ENCODE measurements at regions not wholly inside any gene's neighbourhood (a gene's known extent, or its start where the extent isn't known, plus 50 kb on each side); places are given as distances from the start of the nearest gene placed in this dataset.

GRCh38 chr5:19044931-19045695, 942.9 kb downstream of the CDH18 start:
- H3K27ac ChIP-seq: no peak overlapping the region
- no peaks in the 10 kb centered on the region for H3K27me3 ChIP-seq (replicated peaks; ENCODE audit: insufficient read depth)
- in situ Hi-C loops (cut with MboI): no loop called here
- no peaks in the 10 kb centered on the region for H3F3A ChIP-seq (ENCODE audit: insufficient read depth)
- no peak for TF ChIP-seq EZH2 (IDR thresholded peaks at IDR 0.05; ENCODE audit: insufficient read depth, poor library complexity, severe bottlenecking)
- no peak for TF ChIP-seq EZH2phosphoT487 (IDR thresholded peaks at IDR 0.05; ENCODE audit: insufficient read depth, low read depth)
- H3K9me3 ChIP-seq (ENCODE audit: low read depth): peaks cover 4% of the 10 kb centered on the region
- H3K9me2 ChIP-seq (ENCODE audit: insufficient read depth): no peaks in the 10 kb centered on the region; the same call in 1 of the 2 replicates
- no peaks in the 10 kb centered on the region for H3K79me2 ChIP-seq (ENCODE audit: insufficient read depth)
- no peak for DNase-seq
- H3K4me1 ChIP-seq (ENCODE audit: insufficient read depth): no peaks in the 10 kb centered on the region
- H3K36me3 ChIP-seq (ENCODE audit: low read depth): no peaks in the 10 kb centered on the region
- no peak overlapping the region for H2AFZ ChIP-seq
- no peak overlapping the region for H3K9ac ChIP-seq
- H3K4me2 ChIP-seq (ENCODE audit: unreplicated experiment): no peak overlapping the region
- no peaks in the 10 kb centered on the region for H4K20me1 ChIP-seq (ENCODE audit: insufficient read depth)
- WGBS, 2 experiments (ENCODE audit: low coverage in 1 of 2, low lambda C conversion rate in 2 of 2, missing lambda C conversion rate in 2 of 2): 8 to 10% methylated on average over 7 of the region's 7 CpGs
- no peak overlapping the region for H3K4me3 ChIP-seq

GRCh38 chr5:19047277-19047676, 940.7 kb downstream of the CDH18 start:
- no peak overlapping the region for H2AFZ ChIP-seq
- H3K9me2 ChIP-seq (ENCODE audit: insufficient read depth): no peaks in the 10 kb centered on the region; the same call in 1 of the 2 replicates
- no peaks in the 10 kb centered on the region for H4K20me1 ChIP-seq (ENCODE audit: insufficient read depth)
- no peaks in the 10 kb centered on the region for H3K4me1 ChIP-seq (ENCODE audit: insufficient read depth)
- H3K4me2 ChIP-seq (ENCODE audit: unreplicated experiment): no peak overlapping the region
- no peaks in the 10 kb centered on the region for H3K36me3 ChIP-seq (ENCODE audit: low read depth)
- no peak overlapping the region for H3K9ac ChIP-seq
- H3K79me2 ChIP-seq (ENCODE audit: insufficient read depth): no peaks in the 10 kb centered on the region
- in situ Hi-C loops (cut with MboI): no loop called here
- 41 to 42% methylated on average over 9 of the region's 9 CpGs for WGBS, 2 experiments (ENCODE audit: low coverage in 1 of 2, low lambda C conversion rate in 2 of 2, missing lambda C conversion rate in 2 of 2)
- no peak overlapping the region for H3K4me3 ChIP-seq
- no peak for DNase-seq
- no peak overlapping the region for H3K27ac ChIP-seq
- TF ChIP-seq EZH2phosphoT487 (IDR thresholded peaks at IDR 0.05; ENCODE audit: insufficient read depth, low read depth) (no peak), EZH2 (IDR thresholded peaks at IDR 0.05; ENCODE audit: insufficient read depth, poor library complexity, severe bottlenecking) (no peak)
- no peaks in the 10 kb centered on the region for H3F3A ChIP-seq (ENCODE audit: insufficient read depth)
- no peaks in the 10 kb centered on the region for H3K27me3 ChIP-seq (replicated peaks; ENCODE audit: insufficient read depth)
- H3K9me3 ChIP-seq (ENCODE audit: low read depth): peaks cover 4% of the 10 kb centered on the region

- Histone ChIP-seq H3K27me3 (replicated peaks; ENCODE audit: insufficient read depth) (no peaks in the 10 kb centered on the region), H3K4me3 (no peak overlapping the region), H3K27ac (no peak overlapping the region), H3K9me2 (ENCODE audit: insufficient read depth) (no peaks in the 10 kb centered on the region; the same call in 1 of the 2 replicates), H3K9me3 (ENCODE audit: low read depth) (peaks cover 4% of the 10 kb centered on the region), H3K4me2 (ENCODE audit: unreplicated experiment) (no peak overlapping the region), H3K79me2 (ENCODE audit: insufficient read depth) (no peaks in the 10 kb centered on the region), H3K36me3 (ENCODE audit: low read depth) (no peaks in the 10 kb centered on the region), H2AFZ (no peak overlapping the region), H3K4me1 (ENCODE audit: insufficient read depth) (no peaks in the 10 kb centered on the region), H3K9ac (no peak overlapping the region), H4K20me1 (ENCODE audit: insufficient read depth) (no peaks in the 10 kb centered on the region), H3F3A (ENCODE audit: insufficient read depth) (no peaks in the 10 kb centered on the region)
- DNase-seq: no peak
- in situ Hi-C loops (cut with MboI): no loop called here
- whole genome bisulfite sequencing, 2 experiments (ENCODE audit: low coverage in 1 of 2, low lambda C conversion rate in 2 of 2, missing lambda C conversion rate in 2 of 2): 2 to 4% methylated on average over 3 of the region's 3 CpGs
- no peak for TF ChIP-seq EZH2phosphoT487 (IDR thresholded peaks at IDR 0.05; ENCODE audit: insufficient read depth, low read depth)
- TF ChIP-seq EZH2 (IDR thresholded peaks at IDR 0.05; ENCODE audit: insufficient read depth, poor library complexity, severe bottlenecking): no peak
Observed at GRCh38 chr5:19048726-19049125, 939.3 kb downstream of the CDH18 start.

GRCh38 chr5:19058216-19058615, 929.8 kb downstream of the CDH18 start:
- Histone ChIP-seq H3K27ac (no peak overlapping the region), H3K79me2 (ENCODE audit: insufficient read depth) (no peaks in the 10 kb centered on the region), H3K27me3 (replicated peaks; ENCODE audit: insufficient read depth) (no peaks in the 10 kb centered on the region), H2AFZ (no peak overlapping the region), H3K9me2 (ENCODE audit: insufficient read depth) (no peaks in the 10 kb centered on the region), H4K20me1 (ENCODE audit: insufficient read depth) (no peaks in the 10 kb centered on the region), H3K9me3 (ENCODE audit: low read depth) (peaks cover 4% of the 10 kb centered on the region), H3K4me3 (no peak overlapping the region), H3K36me3 (ENCODE audit: low read depth) (no peaks in the 10 kb centered on the region), H3F3A (ENCODE audit: insufficient read depth) (no peaks in the 10 kb centered on the region), H3K9ac (no peak overlapping the region), H3K4me2 (ENCODE audit: unreplicated experiment) (no peak overlapping the region), H3K4me1 (ENCODE audit: insufficient read depth) (no peaks in the 10 kb centered on the region)
- in situ Hi-C loops (cut with MboI): no loop called here
- WGBS, 2 experiments (ENCODE audit: low coverage in 1 of 2, low lambda C conversion rate in 2 of 2, missing lambda C conversion rate in 2 of 2): 19 to 23% methylated on average over 2 of the region's 2 CpGs
- no peak for DNase-seq
- TF ChIP-seq EZH2phosphoT487 (IDR thresholded peaks at IDR 0.05; ENCODE audit: insufficient read depth, low read depth) (no peak), EZH2 (IDR thresholded peaks at IDR 0.05; ENCODE audit: insufficient read depth, poor library complexity, severe bottlenecking) (no peak)
